GM12878 (cell line): ENCODE measurements at regions not wholly inside any gene's neighbourhood (a gene's known extent, or its start where the extent isn't known, plus 50 kb on each side); places are given as distances from the start of the nearest gene placed in this dataset.

ENCODE experiments used
- BACH1 ChIP-seq: fragments of 450-650 bp; IDR thresholded peaks from 2 replicates; pipeline ENCODE4 v1.6.1; 2017; ENCODE audit warnings: mild to moderate bottlenecking, borderline replicate concordance
- BMI1 ChIP-seq: fragments of 450-650 bp; IDR thresholded peaks from 2 replicates; pipeline ENCODE4 v1.6.1; 2016; ENCODE audit warnings: mild to moderate bottlenecking, moderate library complexity, borderline replicate concordance
- CEBPB ChIP-seq, 2 experiments: fragments of 150-350 bp in 1 of 2; IDR thresholded peaks; 2 replicates each; pipeline ENCODE4 v1.6.1; 2012 to 2014; ENCODE audit warnings: low read depth in 2 of 2, low read length in 2 of 2, borderline replicate concordance in 1 of 2, inconsistent platforms in 1 of 2
- CREB1 ChIP-seq: IDR thresholded peaks from 2 replicates; pipeline ENCODE4 v1.6.1; 2012; ENCODE audit warnings: low read depth, mild to moderate bottlenecking, inconsistent platforms
- DPF2 ChIP-seq: fragments of 450-650 bp; IDR thresholded peaks from 2 replicates; pipeline ENCODE4 v1.6.1; 2017; ENCODE audit warnings: mild to moderate bottlenecking
- EGR1 ChIP-seq, 2 experiments: IDR thresholded peaks; 1 replicate in 1 of 2; 2 replicates in 1 of 2; pipeline ENCODE4 v1.6.1; 2011 to 2012; ENCODE audit warnings: low read depth in 2 of 2, low read length in 2 of 2, borderline replicate concordance in 1 of 2, mild to moderate bottlenecking in 1 of 2, moderate library complexity in 1 of 2
- ESRRA ChIP-seq: IDR thresholded peaks from 2 replicates; pipeline ENCODE4 v1.6.1; 2012; ENCODE audit warnings: mild to moderate bottlenecking, low read length, improper control_type of control experiment
- FOXM1 ChIP-seq: IDR thresholded peaks from 2 replicates; pipeline ENCODE4 v1.6.1; 2012; ENCODE audit warnings: low read depth, mild to moderate bottlenecking, inconsistent platforms, low read length, moderate library complexity
- KAT2A ChIP-seq: conservative IDR thresholded peaks from 2 replicates; pipeline ENCODE4 v1.6.1; 2011; ENCODE audit warnings: low read depth, low read length; ENCODE audit not compliant: control insufficient read depth
- NFYA ChIP-seq: IDR thresholded peaks from 2 replicates; pipeline ENCODE4 v1.6.1; 2011; ENCODE audit warnings: low read depth, mild to moderate bottlenecking, low read length, improper control_type of control experiment, borderline replicate concordance
- POLR2A ChIP-seq: IDR thresholded peaks from 2 replicates; pipeline ENCODE4 v1.6.1; 2011; ENCODE audit warnings: low read depth, mild to moderate bottlenecking, low read length
- POLR2AphosphoS5 ChIP-seq: IDR thresholded peaks from 2 replicates; pipeline ENCODE4 v1.6.1; 2011; ENCODE audit warnings: mild to moderate bottlenecking, low read length, inconsistent platforms
- RAD51 ChIP-seq: fragments of 450-650 bp; IDR thresholded peaks from 2 replicates; pipeline ENCODE4 v1.6.1; 2016; ENCODE audit warnings: moderate library complexity, mild to moderate bottlenecking, inconsistent platforms
- SPI1 ChIP-seq: IDR thresholded peaks from 2 replicates; pipeline ENCODE4 v1.6.1; 2011; ENCODE audit warnings: low read depth, mild to moderate bottlenecking, low read length, moderate library complexity, borderline replicate concordance; ENCODE audit not compliant: insufficient read depth
- WRNIP1 ChIP-seq: IDR thresholded peaks from 2 replicates; pipeline ENCODE4 v1.6.1; 2011; ENCODE audit warnings: low read depth, low read length, improper control_type of control experiment, borderline replicate concordance
- TF ChIP-seq, protein P1 (sequence below): fragments of 450-650 bp; IDR thresholded peaks from 2 replicates; pipeline ENCODE4 v1.6.1; 2017; ENCODE audit warnings: borderline replicate concordance
- TF ChIP-seq, protein P2 (sequence below): fragments of 450-650 bp; formaldehyde crosslinking; IDR thresholded peaks from 2 replicates; pipeline ENCODE4 v1.5.0; 2022; ENCODE audit warnings: mild to moderate bottlenecking, missing genetic modification characterization
- TF ChIP-seq, protein P3 (sequence below): fragments of 450-650 bp; IDR thresholded peaks from 2 replicates; pipeline ENCODE4 v1.6.1; 2017; ENCODE audit warnings: mild to moderate bottlenecking, low read depth, inconsistent platforms; ENCODE audit not compliant: poor library complexity, severe bottlenecking
- TF ChIP-seq, protein P4 (sequence below): IDR thresholded peaks from 2 replicates; pipeline ENCODE4 v1.6.1; 2012; ENCODE audit warnings: low read length, inconsistent platforms
- TF ChIP-seq, protein P5 (sequence below): IDR thresholded peaks from 2 replicates; pipeline ENCODE4 v1.6.1; 2012; ENCODE audit warnings: low read depth, low read length, improper control_type of control experiment

DNA sequence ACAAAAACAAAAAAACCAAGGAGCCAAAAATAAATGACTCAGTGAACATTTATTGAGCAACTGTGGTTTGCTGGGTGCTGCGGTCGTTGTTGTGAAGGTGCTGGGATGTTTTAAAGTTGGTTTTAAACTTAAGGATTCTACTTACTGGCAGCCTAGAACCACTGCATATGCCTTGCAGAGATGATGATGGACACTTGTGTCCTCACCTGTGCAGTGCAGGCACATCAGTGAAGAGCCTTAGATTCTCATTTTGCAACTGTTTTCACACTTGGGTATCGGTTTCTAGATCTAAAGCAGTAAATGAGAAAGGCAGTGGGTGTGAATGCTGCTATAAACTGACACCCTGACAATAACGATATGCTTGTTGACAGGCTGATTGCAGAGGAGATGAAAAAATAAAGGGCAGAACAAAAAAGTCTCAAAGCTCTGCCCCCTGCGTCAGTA lies 68.8 kb downstream of the UTRN start (continued):
- TF ChIP-seq, protein P1, sequence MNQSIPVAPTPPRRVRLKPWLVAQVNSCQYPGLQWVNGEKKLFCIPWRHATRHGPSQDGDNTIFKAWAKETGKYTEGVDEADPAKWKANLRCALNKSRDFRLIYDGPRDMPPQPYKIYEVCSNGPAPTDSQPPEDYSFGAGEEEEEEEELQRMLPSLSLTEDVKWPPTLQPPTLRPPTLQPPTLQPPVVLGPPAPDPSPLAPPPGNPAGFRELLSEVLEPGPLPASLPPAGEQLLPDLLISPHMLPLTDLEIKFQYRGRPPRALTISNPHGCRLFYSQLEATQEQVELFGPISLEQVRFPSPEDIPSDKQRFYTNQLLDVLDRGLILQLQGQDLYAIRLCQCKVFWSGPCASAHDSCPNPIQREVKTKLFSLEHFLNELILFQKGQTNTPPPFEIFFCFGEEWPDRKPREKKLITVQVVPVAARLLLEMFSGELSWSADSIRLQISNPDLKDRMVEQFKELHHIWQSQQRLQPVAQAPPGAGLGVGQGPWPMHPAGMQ: no peak
- TF ChIP-seq RAD51: no peak; the same call in 1 of the 2 replicates
- TF ChIP-seq, protein P2, sequence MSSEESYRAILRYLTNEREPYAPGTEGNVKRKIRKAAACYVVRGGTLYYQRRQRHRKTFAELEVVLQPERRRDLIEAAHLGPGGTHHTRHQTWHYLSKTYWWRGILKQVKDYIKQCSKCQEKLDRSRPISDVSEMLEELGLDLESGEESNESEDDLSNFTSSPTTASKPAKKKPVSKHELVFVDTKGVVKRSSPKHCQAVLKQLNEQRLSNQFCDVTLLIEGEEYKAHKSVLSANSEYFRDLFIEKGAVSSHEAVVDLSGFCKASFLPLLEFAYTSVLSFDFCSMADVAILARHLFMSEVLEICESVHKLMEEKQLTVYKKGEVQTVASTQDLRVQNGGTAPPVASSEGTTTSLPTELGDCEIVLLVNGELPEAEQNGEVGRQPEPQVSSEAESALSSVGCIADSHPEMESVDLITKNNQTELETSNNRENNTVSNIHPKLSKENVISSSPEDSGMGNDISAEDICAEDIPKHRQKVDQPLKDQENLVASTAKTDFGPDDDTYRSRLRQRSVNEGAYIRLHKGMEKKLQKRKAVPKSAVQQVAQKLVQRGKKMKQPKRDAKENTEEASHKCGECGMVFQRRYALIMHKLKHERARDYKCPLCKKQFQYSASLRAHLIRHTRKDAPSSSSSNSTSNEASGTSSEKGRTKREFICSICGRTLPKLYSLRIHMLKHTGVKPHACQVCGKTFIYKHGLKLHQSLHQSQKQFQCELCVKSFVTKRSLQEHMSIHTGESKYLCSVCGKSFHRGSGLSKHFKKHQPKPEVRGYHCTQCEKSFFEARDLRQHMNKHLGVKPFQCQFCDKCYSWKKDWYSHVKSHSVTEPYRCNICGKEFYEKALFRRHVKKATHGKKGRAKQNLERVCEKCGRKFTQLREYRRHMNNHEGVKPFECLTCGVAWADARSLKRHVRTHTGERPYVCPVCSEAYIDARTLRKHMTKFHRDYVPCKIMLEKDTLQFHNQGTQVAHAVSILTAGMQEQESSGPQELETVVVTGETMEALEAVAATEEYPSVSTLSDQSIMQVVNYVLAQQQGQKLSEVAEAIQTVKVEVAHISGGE: no peak
- peak; percentile 46; the same call in 1 of the 2 replicates for TF ChIP-seq BMI1
- TF ChIP-seq POLR2A: no peak
- peak; percentile 35; the same call in 1 of the 2 replicates for TF ChIP-seq CREB1
- TF ChIP-seq DPF2: peak; percentile 79; the same call in 1 of the 2 replicates
- no peak for TF ChIP-seq ESRRA
- TF ChIP-seq, protein P3, sequence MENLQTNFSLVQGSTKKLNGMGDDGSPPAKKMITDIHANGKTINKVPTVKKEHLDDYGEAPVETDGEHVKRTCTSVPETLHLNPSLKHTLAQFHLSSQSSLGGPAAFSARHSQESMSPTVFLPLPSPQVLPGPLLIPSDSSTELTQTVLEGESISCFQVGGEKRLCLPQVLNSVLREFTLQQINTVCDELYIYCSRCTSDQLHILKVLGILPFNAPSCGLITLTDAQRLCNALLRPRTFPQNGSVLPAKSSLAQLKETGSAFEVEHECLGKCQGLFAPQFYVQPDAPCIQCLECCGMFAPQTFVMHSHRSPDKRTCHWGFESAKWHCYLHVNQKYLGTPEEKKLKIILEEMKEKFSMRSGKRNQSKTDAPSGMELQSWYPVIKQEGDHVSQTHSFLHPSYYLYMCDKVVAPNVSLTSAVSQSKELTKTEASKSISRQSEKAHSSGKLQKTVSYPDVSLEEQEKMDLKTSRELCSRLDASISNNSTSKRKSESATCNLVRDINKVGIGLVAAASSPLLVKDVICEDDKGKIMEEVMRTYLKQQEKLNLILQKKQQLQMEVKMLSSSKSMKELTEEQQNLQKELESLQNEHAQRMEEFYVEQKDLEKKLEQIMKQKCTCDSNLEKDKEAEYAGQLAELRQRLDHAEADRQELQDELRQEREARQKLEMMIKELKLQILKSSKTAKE: peak; percentile 45
- no peak for TF ChIP-seq SPI1
- TF ChIP-seq, protein P4, sequence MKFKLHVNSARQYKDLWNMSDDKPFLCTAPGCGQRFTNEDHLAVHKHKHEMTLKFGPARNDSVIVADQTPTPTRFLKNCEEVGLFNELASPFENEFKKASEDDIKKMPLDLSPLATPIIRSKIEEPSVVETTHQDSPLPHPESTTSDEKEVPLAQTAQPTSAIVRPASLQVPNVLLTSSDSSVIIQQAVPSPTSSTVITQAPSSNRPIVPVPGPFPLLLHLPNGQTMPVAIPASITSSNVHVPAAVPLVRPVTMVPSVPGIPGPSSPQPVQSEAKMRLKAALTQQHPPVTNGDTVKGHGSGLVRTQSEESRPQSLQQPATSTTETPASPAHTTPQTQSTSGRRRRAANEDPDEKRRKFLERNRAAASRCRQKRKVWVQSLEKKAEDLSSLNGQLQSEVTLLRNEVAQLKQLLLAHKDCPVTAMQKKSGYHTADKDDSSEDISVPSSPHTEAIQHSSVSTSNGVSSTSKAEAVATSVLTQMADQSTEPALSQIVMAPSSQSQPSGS: no peak
- TF ChIP-seq CEBPB (IDR thresholded peaks at IDR 0.05; ENCODE audit: borderline replicate concordance in 1 of 2, low read depth in 2 of 2, low read length in 2 of 2): 0 out of 4 replicates have a peak, but pooled peaks of 1 of the 2 experiments have one; percentile 37
- no peak for TF ChIP-seq KAT2A
- no peak for TF ChIP-seq WRNIP1
- peak; percentile 62; the same call in 1 of the 2 replicates for TF ChIP-seq BACH1
- peak in 1 of 2 experiments; percentile 12; a peak in 1 of 3 replicates for TF ChIP-seq EGR1 (IDR thresholded peaks at IDR 0.05; ENCODE audit: borderline replicate concordance in 1 of 2, low read depth in 2 of 2, low read length in 2 of 2)
- TF ChIP-seq NFYA: no peak
- no peak for TF ChIP-seq FOXM1
- TF ChIP-seq POLR2AphosphoS5: no peak
- TF ChIP-seq, protein P5, sequence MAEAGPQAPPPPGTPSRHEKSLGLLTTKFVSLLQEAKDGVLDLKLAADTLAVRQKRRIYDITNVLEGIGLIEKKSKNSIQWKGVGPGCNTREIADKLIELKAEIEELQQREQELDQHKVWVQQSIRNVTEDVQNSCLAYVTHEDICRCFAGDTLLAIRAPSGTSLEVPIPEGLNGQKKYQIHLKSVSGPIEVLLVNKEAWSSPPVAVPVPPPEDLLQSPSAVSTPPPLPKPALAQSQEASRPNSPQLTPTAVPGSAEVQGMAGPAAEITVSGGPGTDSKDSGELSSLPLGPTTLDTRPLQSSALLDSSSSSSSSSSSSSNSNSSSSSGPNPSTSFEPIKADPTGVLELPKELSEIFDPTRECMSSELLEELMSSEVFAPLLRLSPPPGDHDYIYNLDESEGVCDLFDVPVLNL: no peak
